ENCODE measurements at regions not wholly inside any gene's neighbourhood (a gene's known extent, or its start where the extent isn't known, plus 50 kb on each side); places are given as distances from the start of the nearest gene placed in this dataset.

- no peak for DNase-seq
Observed at GRCh38 chr20:58011947-58012610, 216.4 kb downstream of the ANKRD60 start.

- no peak for DNase-seq
Observed at GRCh38 chr20:58011106-58011946, 217.1 kb downstream of the ANKRD60 start.

GRCh38 chr20:58010666-58011065 is 217.8 kb downstream of the ANKRD60 start:
- DNase-seq: no peak

- DNase-seq: no peak
Observed at GRCh38 chr20:58010186-58010585, 218.3 kb downstream of the ANKRD60 start.

GRCh38 chr20:58008866-58009265 is 219.6 kb downstream of the ANKRD60 start:
- DNase-seq: no peak

GRCh38 chr20:58008413-58008812 is 220.0 kb downstream of the ANKRD60 start:
- DNase-seq: no peak

- DNase-seq: no peak
Observed at GRCh38 chr20:58007947-58008346, 220.5 kb downstream of the ANKRD60 start.

GRCh38 chr20:58006346-58007316 is 221.8 kb downstream of the ANKRD60 start:
- DNase-seq: no peak

- no peak for DNase-seq
Observed at GRCh38 chr20:58005581-58006345, 222.7 kb downstream of the ANKRD60 start.

GRCh38 chr20:58004900-58005299 is 223.6 kb downstream of the ANKRD60 start:
- no peak for DNase-seq

- no peak for DNase-seq
Observed at GRCh38 chr20:58004146-58004545, 224.3 kb downstream of the ANKRD60 start.

- no peak for DNase-seq
Observed at GRCh38 chr20:58003525-58003924, 224.9 kb downstream of the ANKRD60 start.

GRCh38 chr20:58002901-58003300 is 225.6 kb downstream of the ANKRD60 start:
- DNase-seq: no peak

- no peak for DNase-seq
Observed at GRCh38 chr20:58001946-58002345, 226.5 kb downstream of the ANKRD60 start.

GRCh38 chr20:58001381-58001780 is 227.1 kb downstream of the ANKRD60 start:
- no peak for DNase-seq

- no peak for DNase-seq
Observed at GRCh38 chr20:58000861-58001260, 227.6 kb downstream of the ANKRD60 start.

GRCh38 chr20:57999465-58000111 is 228.9 kb downstream of the ANKRD60 start:
- DNase-seq: no peak

- DNase-seq: no peak
Observed at GRCh38 chr20:57998981-57999464, 229.4 kb downstream of the ANKRD60 start.

- DNase-seq: no peak
Observed at GRCh38 chr20:57998276-57998675, 230.2 kb downstream of the ANKRD60 start.

- no peak for DNase-seq
Observed at GRCh38 chr20:57996936-57997890, 231.2 kb downstream of the ANKRD60 start.

Measured in NCI-H2107 (cell line).